Right lung (tissue), 2 donors: ENCODE measurements at regions not wholly inside any gene's neighbourhood (a gene's known extent, or its start where the extent isn't known, plus 50 kb on each side); places are given as distances from the start of the nearest gene placed in this dataset.

Source experiments
- DNase-seq, 2 donors: peaks; one replicate each; pipeline ENCODE4 v3.0.0-alpha.2; 2013

GRCh38 chr14:73782623-73783022 is 68.4 kb upstream of the PNMA1 start:
- no peak for DNase-seq

DNA sequence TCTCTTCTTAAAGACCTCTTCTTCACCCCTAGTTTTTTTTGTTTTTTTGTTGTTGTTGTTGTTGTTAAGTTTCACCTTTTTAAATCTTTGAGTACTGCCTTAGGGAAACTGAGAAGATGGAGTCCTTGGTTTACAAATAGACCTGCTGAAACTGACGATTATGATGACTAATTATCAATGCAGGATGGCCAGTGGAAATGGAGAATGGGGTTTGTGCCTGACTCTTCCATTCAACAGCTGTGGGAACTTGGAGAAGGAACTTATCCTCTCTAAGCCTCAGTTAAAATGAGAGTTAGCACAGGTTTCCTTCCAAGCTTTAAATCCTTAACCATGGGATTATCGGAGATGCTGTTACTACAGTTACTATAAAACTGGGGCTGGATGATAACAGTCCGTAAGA is 66.7 kb upstream of the PNMA1 start:
- no peak for DNase-seq

DNA sequence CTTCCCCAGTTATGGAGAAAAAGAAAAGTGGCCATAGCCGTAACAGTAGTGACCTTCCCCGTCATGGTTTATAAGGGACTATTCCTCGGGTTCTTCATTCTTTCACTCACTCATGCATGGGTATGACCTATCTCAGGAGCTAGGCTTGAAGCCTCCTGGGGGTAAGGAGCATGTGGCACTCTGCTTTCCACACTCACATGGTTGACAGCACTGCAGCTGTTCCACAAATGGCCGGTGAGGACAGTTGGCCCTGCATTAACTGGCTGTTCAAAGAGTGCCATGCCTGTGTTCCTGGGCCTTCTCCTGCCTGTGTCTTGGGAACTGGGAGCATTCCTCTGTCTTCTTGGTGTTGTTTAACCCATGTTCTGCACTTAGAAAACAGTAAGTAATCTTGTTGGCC is 66.2 kb upstream of the PNMA1 start:
- no peak for DNase-seq

GRCh38 chr14:73778736-73779135 is 64.6 kb upstream of the PNMA1 start:
- DNase-seq: no peak

DNA sequence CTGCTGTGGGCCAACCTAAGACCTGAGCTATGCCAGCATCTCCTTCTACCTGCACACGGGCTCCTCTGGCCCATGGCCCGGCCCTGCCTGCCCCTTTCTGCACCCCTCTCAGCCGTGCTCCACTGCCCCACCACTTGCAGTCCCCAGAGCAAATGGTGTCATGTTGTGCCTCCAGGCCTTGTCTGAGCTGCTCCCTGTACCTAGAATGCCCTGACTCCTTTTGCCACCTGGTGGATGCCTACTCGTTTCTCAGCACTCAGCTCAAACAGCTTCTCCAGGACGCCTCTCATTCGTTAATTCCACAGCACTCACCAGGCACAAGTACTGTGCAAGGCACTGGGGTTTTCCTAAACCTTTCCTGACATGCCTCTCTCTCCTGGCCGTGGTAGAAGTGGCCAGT is 63.2 kb upstream of the PNMA1 start:
- DNase-seq: no peak

DNA sequence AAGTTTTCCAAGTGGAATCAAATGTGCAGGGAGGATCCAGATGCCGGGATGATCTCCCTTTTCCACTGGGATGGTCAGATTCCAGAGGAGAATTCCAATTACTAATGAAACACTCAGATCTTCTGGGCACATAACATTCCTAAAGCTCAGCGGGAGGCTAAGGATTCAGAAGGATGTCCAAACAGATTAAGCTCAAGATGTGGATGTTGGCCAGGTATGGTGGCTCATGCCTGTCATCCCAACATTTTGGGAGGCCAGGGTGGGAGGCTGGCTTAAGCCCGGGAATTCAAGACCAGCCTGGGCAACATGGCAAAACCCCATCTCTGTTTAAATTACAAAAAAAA is 62.0 kb upstream of the PNMA1 start:
- DNase-seq: no peak

- no peak for DNase-seq
Observed at GRCh38 chr14:73775339-73776193, 61.4 kb upstream of the PNMA1 start.

DNA sequence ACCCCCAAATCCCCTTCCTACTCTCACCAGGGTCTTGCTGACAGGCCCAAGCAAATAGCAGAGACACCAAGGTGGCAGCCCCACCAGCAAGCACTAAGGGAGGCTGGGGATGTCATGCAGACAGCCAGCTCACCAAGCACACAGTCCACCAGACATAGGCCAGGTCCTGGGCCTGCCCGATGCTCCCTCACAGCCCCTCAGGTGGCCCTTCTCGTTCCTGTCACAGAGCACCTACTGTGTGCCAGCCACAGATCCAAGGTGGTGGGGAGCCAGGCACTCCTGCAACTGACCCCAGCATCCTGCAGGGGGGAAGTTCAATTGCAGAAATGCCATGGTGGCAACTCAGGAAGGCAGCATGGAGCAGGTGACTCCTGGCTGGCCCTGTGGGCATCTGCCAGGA is 60.5 kb upstream of the PNMA1 start:
- DNase-seq: no peak

GRCh38 chr14:73774241-73774570 is 60.0 kb upstream of the PNMA1 start:
- DNase-seq: no peak

DNA sequence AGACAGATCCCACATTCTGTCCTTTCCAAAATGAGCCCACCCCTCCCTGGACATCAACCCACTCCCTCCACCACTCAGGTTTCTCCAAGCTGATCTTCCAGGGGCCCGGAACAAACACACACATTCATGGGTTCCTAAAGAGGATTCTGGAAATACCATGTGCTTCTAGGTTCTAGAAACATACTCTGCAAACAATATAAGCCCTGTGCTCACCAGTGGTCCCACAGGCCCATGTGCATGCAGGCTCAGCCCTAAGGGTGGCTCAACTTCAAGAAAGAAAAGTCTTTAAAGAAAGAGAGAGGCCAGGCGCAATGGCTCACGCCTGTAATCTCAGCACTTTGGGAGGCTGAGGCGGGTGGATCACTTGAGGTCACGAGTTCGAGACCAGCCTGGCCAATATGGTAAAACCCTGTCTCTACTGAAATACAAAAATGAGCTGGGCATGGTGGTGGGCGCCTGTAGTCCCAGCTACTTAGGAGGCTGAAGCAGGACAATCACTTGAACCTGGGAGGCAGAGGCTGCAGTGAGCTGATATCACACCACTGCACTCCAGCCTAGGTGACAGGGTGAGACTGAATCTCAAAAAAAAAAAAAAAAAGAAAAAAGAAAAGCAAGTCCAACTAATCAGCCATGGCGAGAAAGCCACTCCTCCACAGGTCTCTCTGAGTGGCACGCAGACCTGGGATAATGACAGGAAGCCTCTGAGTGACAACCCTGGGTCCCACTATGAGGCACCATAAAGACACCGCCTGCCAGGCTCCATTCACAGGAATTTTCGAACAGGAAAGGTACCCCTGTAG is 59.5 kb upstream of the PNMA1 start:
- DNase-seq: no peak

DNA sequence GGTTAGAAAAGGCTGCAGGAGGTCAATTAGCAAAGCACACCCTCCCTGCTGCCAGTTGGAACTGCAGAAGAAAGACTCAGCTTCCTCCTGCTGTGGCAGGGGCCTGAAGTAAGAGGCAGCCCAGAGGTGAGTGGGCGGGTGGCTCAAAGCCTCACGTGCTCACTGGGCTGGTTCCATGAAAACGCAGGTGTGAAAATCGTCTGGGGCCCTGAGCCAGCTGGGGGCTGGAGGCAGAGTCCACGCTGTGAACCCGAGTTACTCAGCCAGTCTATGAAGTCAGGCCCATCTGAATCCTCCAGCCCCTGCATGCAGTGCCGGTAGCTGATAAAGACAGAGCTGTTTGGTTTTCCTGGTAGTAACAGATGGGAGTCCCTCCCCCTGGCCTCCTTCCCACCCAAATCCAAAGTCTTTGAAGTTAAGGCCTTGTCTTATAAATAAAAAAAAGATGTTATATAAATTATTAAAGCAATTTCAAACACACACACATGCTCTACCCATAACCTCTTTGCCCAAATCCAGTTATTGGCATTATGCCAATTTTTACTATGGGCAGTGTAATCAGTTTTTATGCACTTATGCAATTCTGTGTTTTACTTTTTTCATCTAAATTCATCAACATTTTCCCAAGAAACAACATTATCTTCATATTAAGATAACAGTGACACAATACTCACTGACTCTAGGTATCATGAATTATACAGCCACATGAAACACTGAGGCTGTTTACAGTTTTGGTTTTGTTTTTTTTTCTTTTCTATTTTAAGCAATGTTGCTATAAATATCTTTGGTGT is 57.9 kb upstream of the PNMA1 start:
- DNase-seq: no peak

DNA sequence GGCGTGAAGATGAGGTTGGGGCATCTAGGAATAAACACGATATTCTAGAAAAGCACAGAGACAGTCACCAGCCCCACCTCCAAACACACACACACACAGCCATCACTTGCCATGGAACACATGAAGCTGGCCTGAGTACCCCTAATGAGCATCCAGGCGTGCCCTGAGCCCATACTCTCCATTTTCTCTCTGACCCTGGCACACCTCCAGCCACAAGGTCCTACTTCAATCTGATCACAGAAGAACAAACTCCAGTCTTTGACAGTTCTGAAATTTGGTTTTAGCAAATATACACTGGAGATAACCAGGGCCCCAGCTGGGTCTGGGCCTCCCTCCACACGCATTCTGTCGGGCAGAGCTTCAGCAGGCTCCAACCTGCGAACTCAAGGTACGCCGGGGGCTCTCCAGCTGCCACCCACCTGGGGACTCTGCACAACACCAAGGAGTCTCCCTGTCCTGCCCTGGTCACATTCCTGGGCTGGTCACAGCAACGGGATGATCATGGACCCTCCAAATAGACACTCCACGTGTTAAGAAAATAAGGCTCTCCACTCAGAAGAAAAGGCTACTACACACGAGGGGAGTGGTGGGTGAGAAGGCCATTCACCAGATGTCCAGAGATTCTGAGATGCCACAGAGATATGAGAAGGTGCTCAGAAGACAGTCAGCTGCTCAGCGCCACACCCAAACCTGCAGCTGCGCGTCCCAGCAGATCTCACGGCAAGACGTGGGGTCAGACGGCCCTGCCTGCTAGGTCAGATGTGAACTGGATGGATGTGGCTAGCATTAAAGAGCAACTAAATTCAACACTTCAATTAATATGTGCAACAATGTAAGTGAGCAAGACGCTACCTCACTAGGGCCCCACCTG is 57.0 kb upstream of the PNMA1 start:
- no peak for DNase-seq

DNA sequence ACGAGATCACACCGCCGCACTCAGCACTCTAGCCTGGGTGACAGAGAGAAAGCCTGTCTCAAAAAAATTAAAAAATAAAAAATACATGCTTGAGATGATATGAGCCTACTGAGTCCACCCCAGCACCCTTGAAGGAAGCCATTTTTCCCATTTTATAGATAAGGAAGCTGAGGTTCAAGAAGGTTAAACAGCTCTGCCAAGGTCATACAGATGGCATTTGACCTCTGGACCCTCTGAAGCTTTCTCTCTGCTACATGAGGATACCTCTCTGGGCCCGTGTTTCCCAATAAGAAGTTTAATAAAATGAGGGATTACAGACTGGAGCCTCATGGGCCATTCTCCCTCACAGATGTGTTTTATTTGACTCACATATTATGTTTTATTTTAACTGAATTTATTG is 53.9 kb upstream of the PNMA1 start:
- no peak for DNase-seq

DNA sequence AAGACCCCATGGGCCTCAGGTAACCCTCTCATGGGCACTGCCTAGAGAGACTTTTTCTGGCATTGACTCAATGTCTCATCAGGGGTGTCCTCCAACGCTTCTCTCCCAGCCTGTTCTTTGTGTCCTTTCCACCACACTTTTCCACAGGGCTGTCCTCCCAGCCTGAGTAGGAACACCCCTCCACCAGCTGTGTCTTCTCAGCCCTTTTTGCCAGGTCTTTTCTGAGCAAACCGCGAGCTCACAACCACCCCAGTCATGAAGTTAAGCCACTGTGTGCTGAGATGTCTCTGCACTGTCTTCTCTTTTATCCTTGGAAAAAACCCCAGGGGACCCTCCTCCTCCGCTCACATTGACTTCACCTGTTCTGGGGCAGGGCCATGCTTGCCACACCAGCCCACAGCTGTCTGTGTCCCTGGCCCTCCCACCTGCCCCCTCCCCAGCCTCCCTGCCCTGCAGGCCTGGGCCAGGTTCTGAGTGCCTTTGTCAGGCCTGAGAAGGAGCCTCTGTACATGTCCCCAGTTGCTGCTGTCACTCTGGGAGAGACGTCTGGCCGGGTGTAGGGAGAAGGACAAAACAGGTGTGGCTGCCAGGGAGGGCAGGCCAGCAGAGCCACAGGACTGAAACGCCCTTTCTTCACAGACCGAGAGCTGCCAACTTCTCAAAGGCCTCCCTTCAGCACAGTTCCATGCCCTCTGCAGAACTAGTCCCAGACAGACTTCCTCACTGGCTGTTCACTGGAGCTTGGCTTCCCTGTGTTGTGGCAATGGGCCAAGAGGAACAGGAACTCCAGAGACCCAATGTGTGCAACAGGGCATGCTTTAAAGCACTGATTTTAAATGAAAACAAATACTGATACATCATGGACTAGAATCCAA is 50.5 kb upstream of the PNMA1 start:
- no peak for DNase-seq
